Keratinocyte (primary cell): ENCODE measurements at regions not wholly inside any gene's neighbourhood (a gene's known extent, or its start where the extent isn't known, plus 50 kb on each side); places are given as distances from the start of the nearest gene placed in this dataset.
A peak's percentile ranks its signal among the peaks of the same experiment; 100 is the strongest.

ENCODE experiments used
- DNase-seq: peaks from one replicate; pipeline ENCODE4 v3.0.0-alpha.2; 2011; ENCODE audit warnings: low read depth, missing footprints, low spot score
- FAIRE-seq: peaks from 2 replicates; lab custom pipeline; 2011; peaks lifted over from hg19 to GRCh38; lab: Jason Lieb, UNC
- H2AFZ ChIP-seq: 2 replicates; pipeline ENCODE4 v1.6.0; 2012; ENCODE audit warnings: low read length, control low read depth, inconsistent platforms; ENCODE audit not compliant: control insufficient read depth
- H3K27ac ChIP-seq: 2 replicates; pipeline ENCODE4 v1.5.1; 2011; ENCODE audit warnings: low read length; ENCODE audit not compliant: control insufficient read depth, insufficient read depth
- H3K27me3 ChIP-seq: 3 replicates; pipeline ENCODE4 v1.6.0; 2011; ENCODE audit warnings: low read length; ENCODE audit not compliant: control insufficient read depth, insufficient read depth; ENCODE audit errors: extremely low read depth
- H3K36me3 ChIP-seq, 2 experiments: 2 replicates in 1 of 2; 3 replicates in 1 of 2; pipeline ENCODE4 v1.5.1; 2011; ENCODE audit warnings: low read length in 2 of 2, mild to moderate bottlenecking in 1 of 2; ENCODE audit not compliant: control insufficient read depth in 2 of 2, insufficient read depth in 2 of 2; ENCODE audit errors: extremely low read depth in 1 of 2
- H3K4me1 ChIP-seq: 3 replicates; pipeline ENCODE4 v1.5.1; 2011; ENCODE audit warnings: low read length; ENCODE audit not compliant: control insufficient read depth, insufficient read depth; ENCODE audit errors: extremely low read depth
- H3K4me2 ChIP-seq: 3 replicates; pipeline ENCODE4 v1.6.0; 2011; ENCODE audit warnings: low read depth, low read length; ENCODE audit not compliant: control insufficient read depth, insufficient read depth; ENCODE audit errors: extremely low read depth
- H3K4me3 ChIP-seq, 3 experiments: fragments of 200-600 bp in 1 of 3; sonication (generic) in 1 of 3; 2 replicates in 2 of 3; 3 replicates in 1 of 3; pipeline ENCODE4 v1.5.1; 2011 to 2016; ENCODE audit warnings: low read length in 3 of 3, mild to moderate bottlenecking in 3 of 3, control low read depth in 2 of 3, inconsistent platforms in 1 of 3, low read depth in 1 of 3, mixed read lengths in 1 of 3, mixed run types in 1 of 3, moderate library complexity in 1 of 3; ENCODE audit not compliant: control insufficient read depth in 2 of 3, insufficient read depth in 2 of 3; ENCODE audit errors: extremely low read depth in 1 of 3
- H3K79me2 ChIP-seq: 2 replicates; pipeline ENCODE4 v1.6.0; 2012; ENCODE audit warnings: low read length; ENCODE audit not compliant: control insufficient read depth, insufficient read depth
- H3K9ac ChIP-seq: 3 replicates; pipeline ENCODE4 v1.6.0; 2011; ENCODE audit warnings: low read length; ENCODE audit not compliant: control insufficient read depth, insufficient read depth; ENCODE audit errors: extremely low read depth
- H3K9me1 ChIP-seq: 3 replicates; pipeline ENCODE4 v1.6.0; 2011; ENCODE audit warnings: low read length; ENCODE audit not compliant: control insufficient read depth, insufficient read depth; ENCODE audit errors: extremely low read depth
- H3K9me3 ChIP-seq: 2 replicates; pipeline ENCODE4 v1.5.1; 2012; ENCODE audit warnings: low read depth, low read length; ENCODE audit not compliant: control insufficient read depth
- H4K20me1 ChIP-seq: 3 replicates; pipeline ENCODE4 v1.6.0; 2011; ENCODE audit warnings: low read length; ENCODE audit not compliant: control insufficient read depth, insufficient read depth; ENCODE audit errors: extremely low read depth
- CTCF ChIP-seq, 3 experiments: IDR thresholded peaks in 1 of 3; conservative IDR thresholded peaks in 1 of 3; optimal IDR thresholded peaks in 1 of 3; 2 replicates in 2 of 3; 3 replicates in 1 of 3; pipeline versions ENCODE3 to v1.5.1; 2011; ENCODE audit warnings: low read length in 3 of 3, mild to moderate bottlenecking in 3 of 3, moderate library complexity in 2 of 3, control low read depth in 1 of 3, inconsistent platforms in 1 of 3; ENCODE audit not compliant: insufficient read depth in 2 of 3; ENCODE audit errors: extremely low read depth in 1 of 3
- EZH2 ChIP-seq: IDR thresholded peaks from one replicate; pipeline ENCODE4 v1.6.1; 2012; ENCODE audit warnings: inconsistent platforms, mild to moderate bottlenecking, low read length, moderate library complexity
- dilution Hi-C: fragments of 300-500 bp; cut with MboI; formaldehyde crosslinking; loops from one replicate; pipeline ENCODE4 v1.7.0; 2020; ENCODE audit warnings: low sequenced_read_pairs; ENCODE audit not compliant: extremely low pct_ligation_motif_present

GRCh38 chr2:46847726-46848412, 67.7 kb downstream of the MCFD2 start:
- DNase-seq, result no peak

GRCh38 chr2:46847185-46847710, 68.4 kb downstream of the MCFD2 start:
- no peak for TF ChIP-seq CTCF (optimal IDR thresholded peaks at IDR 0.05 in 1 of 3, IDR thresholded peaks at IDR 0.05 in 1 of 3, conservative IDR thresholded peaks at IDR 0.05 in 1 of 3; ENCODE audit: extremely low read depth in 1 of 3, insufficient read depth in 2 of 3, low read length in 3 of 3)
- TF ChIP-seq EZH2, result no peak
- FAIRE-seq, result peak; percentile 64
- Histone ChIP-seq H3K4me3 (no peak overlapping the region), H3K79me2 (no peaks in the 10 kb centered on the region), H4K20me1 (no peaks in the 10 kb centered on the region), H2AFZ (peak overlapping the region; percentile 10), H3K27me3 (no peaks in the 10 kb centered on the region), H3K36me3 (no peaks in the 10 kb centered on the region), H3K9me1 (peaks cover 5% of the 10 kb centered on the region), H3K4me1 (peaks cover 60% of the 10 kb centered on the region), H3K9ac (peak overlapping the region; percentile 49), H3K9me3 (no peaks in the 10 kb centered on the region), H3K27ac (peak overlapping the region; percentile 41), H3K4me2 (peak overlapping the region; percentile 40)
- dilution Hi-C loops, result no loop called here
- DNase-seq, result no peak

More at GRCh38 chr2:46847726-46848412, 67.7 kb downstream of the MCFD2 start:
- peak overlapping the region; percentile 76 for H2AFZ ChIP-seq
- H3K79me2 ChIP-seq, result no peaks in the 10 kb centered on the region
- dilution Hi-C loops, result no loop called here
- no peak for FAIRE-seq
- H4K20me1 ChIP-seq, result no peaks in the 10 kb centered on the region
- peak overlapping the region; percentile 41 for H3K27ac ChIP-seq
- H3K4me1 ChIP-seq, result peaks cover 60% of the 10 kb centered on the region
- H3K4me3 ChIP-seq, result no peak overlapping the region
- no peaks in the 10 kb centered on the region for H3K36me3 ChIP-seq
- no peak for TF ChIP-seq EZH2
- TF ChIP-seq CTCF (optimal IDR thresholded peaks at IDR 0.05 in 1 of 3, IDR thresholded peaks at IDR 0.05 in 1 of 3, conservative IDR thresholded peaks at IDR 0.05 in 1 of 3; ENCODE audit: extremely low read depth in 1 of 3, insufficient read depth in 2 of 3, low read length in 3 of 3), result no peak
- no peaks in the 10 kb centered on the region for H3K9me3 ChIP-seq
- H3K9me1 ChIP-seq, result peaks cover 5% of the 10 kb centered on the region
- peak overlapping the region; percentile 49 for H3K9ac ChIP-seq
- no peaks in the 10 kb centered on the region for H3K27me3 ChIP-seq
- H3K4me2 ChIP-seq, result peak overlapping the region; percentile 40
